ENCODE measurements at regions not wholly inside any gene's neighbourhood (a gene's known extent, or its start where the extent isn't known, plus 50 kb on each side); places are given as distances from the start of the nearest gene placed in this dataset.

GRCh38 chr12:84243686-84244085 is 668.9 kb downstream of the SLC6A15 start:
- H3K4me3 Mint-ChIP-seq: no peak overlapping the region
- peaks cover 5% of the 10 kb centered on the region for H3K9me3 Mint-ChIP-seq
- TF ChIP-seq, protein P1, sequence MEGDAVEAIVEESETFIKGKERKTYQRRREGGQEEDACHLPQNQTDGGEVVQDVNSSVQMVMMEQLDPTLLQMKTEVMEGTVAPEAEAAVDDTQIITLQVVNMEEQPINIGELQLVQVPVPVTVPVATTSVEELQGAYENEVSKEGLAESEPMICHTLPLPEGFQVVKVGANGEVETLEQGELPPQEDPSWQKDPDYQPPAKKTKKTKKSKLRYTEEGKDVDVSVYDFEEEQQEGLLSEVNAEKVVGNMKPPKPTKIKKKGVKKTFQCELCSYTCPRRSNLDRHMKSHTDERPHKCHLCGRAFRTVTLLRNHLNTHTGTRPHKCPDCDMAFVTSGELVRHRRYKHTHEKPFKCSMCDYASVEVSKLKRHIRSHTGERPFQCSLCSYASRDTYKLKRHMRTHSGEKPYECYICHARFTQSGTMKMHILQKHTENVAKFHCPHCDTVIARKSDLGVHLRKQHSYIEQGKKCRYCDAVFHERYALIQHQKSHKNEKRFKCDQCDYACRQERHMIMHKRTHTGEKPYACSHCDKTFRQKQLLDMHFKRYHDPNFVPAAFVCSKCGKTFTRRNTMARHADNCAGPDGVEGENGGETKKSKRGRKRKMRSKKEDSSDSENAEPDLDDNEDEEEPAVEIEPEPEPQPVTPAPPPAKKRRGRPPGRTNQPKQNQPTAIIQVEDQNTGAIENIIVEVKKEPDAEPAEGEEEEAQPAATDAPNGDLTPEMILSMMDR (conservative IDR thresholded peaks at IDR 0.05): no peak
- H3K27me3 Mint-ChIP-seq: no peaks in the 10 kb centered on the region
- no peaks in the 10 kb centered on the region for H3K36me3 Mint-ChIP-seq
- H3K4me1 Mint-ChIP-seq (ENCODE audit: unreplicated experiment): no peaks in the 10 kb centered on the region
- no peak overlapping the region for H3K27ac Mint-ChIP-seq
- no peak for DNase-seq (ENCODE audit: extremely low spot score, unreplicated experiment)

DNA sequence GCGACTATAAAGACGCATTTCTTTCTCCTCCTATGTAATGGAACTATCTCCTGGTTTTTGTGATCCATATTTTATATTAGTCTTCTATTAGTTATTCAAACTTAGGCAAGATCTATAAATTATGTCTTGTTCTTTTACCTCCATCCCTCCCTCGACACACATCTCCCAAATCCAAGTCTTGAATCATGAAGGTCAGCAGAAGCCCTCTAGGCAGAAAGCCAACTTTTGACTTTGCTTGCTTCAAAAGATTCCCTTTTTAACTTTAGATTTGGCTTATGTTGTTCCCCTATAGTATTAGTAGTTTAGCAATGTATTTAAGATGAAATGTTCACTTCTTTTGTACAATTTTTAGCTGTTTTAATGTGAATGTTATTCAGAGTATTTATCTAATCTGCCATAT is 689.8 kb downstream of the SLC6A15 start:
- no peaks in the 10 kb centered on the region for H3K27me3 Mint-ChIP-seq
- no peak overlapping the region for H3K27ac Mint-ChIP-seq
- no peak for DNase-seq (ENCODE audit: extremely low spot score, unreplicated experiment)
- no peaks in the 10 kb centered on the region for H3K4me1 Mint-ChIP-seq (ENCODE audit: unreplicated experiment)
- no peak overlapping the region for H3K4me3 Mint-ChIP-seq
- H3K9me3 Mint-ChIP-seq: no peaks in the 10 kb centered on the region
- TF ChIP-seq, protein P1 (conservative IDR thresholded peaks at IDR 0.05): no peak
- no peaks in the 10 kb centered on the region for H3K36me3 Mint-ChIP-seq

- H3K4me1 Mint-ChIP-seq (ENCODE audit: unreplicated experiment): no peaks in the 10 kb centered on the region
- DNase-seq (ENCODE audit: extremely low spot score, unreplicated experiment): no peak
- no peak overlapping the region for H3K4me3 Mint-ChIP-seq
- no peaks in the 10 kb centered on the region for H3K36me3 Mint-ChIP-seq
- no peaks in the 10 kb centered on the region for H3K9me3 Mint-ChIP-seq
- H3K27ac Mint-ChIP-seq: no peak overlapping the region
- TF ChIP-seq, protein P1 (conservative IDR thresholded peaks at IDR 0.05): no peak
- H3K27me3 Mint-ChIP-seq: no peaks in the 10 kb centered on the region
Measured at GRCh38 chr12:84218406-84218805, 694.2 kb downstream of the SLC6A15 start.

GRCh38 chr12:84201976-84202375 is 710.6 kb downstream of the SLC6A15 start:
- Mint-ChIP-seq H3K4me3 (no peak overlapping the region), H3K4me1 (ENCODE audit: unreplicated experiment) (peaks cover 5% of the 10 kb centered on the region), H3K9me3 (peaks cover 9% of the 10 kb centered on the region), H3K36me3 (no peaks in the 10 kb centered on the region), H3K27ac (no peak overlapping the region), H3K27me3 (no peaks in the 10 kb centered on the region)
- no peak for DNase-seq (ENCODE audit: extremely low spot score, unreplicated experiment)
- TF ChIP-seq, protein P1 (conservative IDR thresholded peaks at IDR 0.05): no peak

- Mint-ChIP-seq H3K9me3 (peaks cover 11% of the 10 kb centered on the region), H3K36me3 (no peaks in the 10 kb centered on the region), H3K27me3 (no peaks in the 10 kb centered on the region), H3K4me3 (no peak overlapping the region), H3K27ac (no peak overlapping the region), H3K4me1 (ENCODE audit: unreplicated experiment) (peaks cover 5% of the 10 kb centered on the region)
- TF ChIP-seq, protein P1 (conservative IDR thresholded peaks at IDR 0.05): no peak
- DNase-seq (ENCODE audit: extremely low spot score, unreplicated experiment): no peak
Measured at GRCh38 chr12:84198294-84198946, 714.2 kb downstream of the SLC6A15 start.

All from type B pancreatic cell (in vitro differentiated cells).